GM12801 (cell line): ENCODE measurements at regions not wholly inside any gene's neighbourhood (a gene's known extent, or its start where the extent isn't known, plus 50 kb on each side); places are given as distances from the start of the nearest gene placed in this dataset.

Source experiments
- CTCF ChIP-seq: IDR thresholded peaks from one replicate; pipeline ENCODE4 v1.5.1; 2011; ENCODE audit warnings: control low read depth; ENCODE audit not compliant: insufficient read length; ENCODE audit errors: extremely low read depth

- no peak for TF ChIP-seq CTCF
Observed at GRCh38 chr5:106121972-106122605, 1548.6 kb downstream of the EFNA5 start.

- TF ChIP-seq CTCF = no peak
Observed at GRCh38 chr5:106116682-106117081, 1554.1 kb downstream of the EFNA5 start.

GRCh38 chr5:106113922-106114321 lies 1556.8 kb downstream of the EFNA5 start:
- no peak for TF ChIP-seq CTCF

- TF ChIP-seq CTCF = no peak
Observed at GRCh38 chr5:106106384-106106783, 1564.4 kb downstream of the EFNA5 start.

- no peak for TF ChIP-seq CTCF
Observed at GRCh38 chr5:106097340-106097739, 1573.4 kb downstream of the EFNA5 start.

GRCh38 chr5:106094839-106095238 lies 1575.9 kb downstream of the EFNA5 start:
- TF ChIP-seq CTCF = no peak

- no peak for TF ChIP-seq CTCF
Observed at GRCh38 chr5:106094204-106094607, 1576.5 kb downstream of the EFNA5 start.

- no peak for TF ChIP-seq CTCF
Observed at GRCh38 chr5:106093134-106093533, 1577.6 kb downstream of the EFNA5 start.
